Body of pancreas (tissue), 4 donors: ENCODE measurements at regions not wholly inside any gene's neighbourhood (a gene's known extent, or its start where the extent isn't known, plus 50 kb on each side); places are given as distances from the start of the nearest gene placed in this dataset.

Experiments used
- ATAC-seq: fragments of 150-250 bp; one replicate; pipeline ENCODE4 v1.9.1; 2016
- DNase-seq, 4 donors: peaks; one replicate each; pipeline ENCODE4 v3.0.0-alpha.2; 2019
- H3K27ac ChIP-seq, 4 donors: fragments of 200-600 bp; sonication (generic); 1 replicate in 3 of 4; 2 replicates in 1 of 4; pipeline versions ENCODE4 v1.5.1 to v1.6.1; 2016 to 2019; ENCODE audit warnings: mild to moderate bottlenecking in 1 of 4, mixed read lengths in 1 of 4, moderate library complexity in 1 of 4
- H3K27me3 ChIP-seq, 2 donors: fragments of 200-600 bp; sonication (generic); one replicate each; pipeline ENCODE4 v1.6.0; 2016; ENCODE audit warnings: mild to moderate bottlenecking in 1 of 2
- H3K36me3 ChIP-seq, 2 donors: fragments of 200-600 bp; sonication (generic); replicated peaks in 1 of 2; 2 replicates each; pipeline ENCODE4 v1.5.1; 2016; ENCODE audit warnings: low read depth in 2 of 2; ENCODE audit not compliant: insufficient read depth in 1 of 2
- H3K4me1 ChIP-seq: fragments of 200-600 bp; sonication (generic); one replicate; pipeline ENCODE4 v1.6.0; 2016
- H3K4me3 ChIP-seq, 2 donors: fragments of 200-600 bp; sonication (generic); 1 replicate in 1 of 2; 2 replicates in 1 of 2; pipeline ENCODE4 v1.5.1; 2016 to 2019
- H3K9me3 ChIP-seq, 3 donors: fragments of 200-600 bp; sonication (generic); 1 replicate in 2 of 3; 2 replicates in 1 of 3; pipeline ENCODE4 v1.5.1; 2016
- CTCF ChIP-seq, 7 experiments: fragments of 450-650 bp in 4 of 7; fragments of 200-600 bp in 3 of 7; sonication (generic) in 3 of 7; IDR thresholded peaks; one replicate each; pipeline ENCODE4 v1.5.1; 2016 to 2019; ENCODE audit warnings: antibody characterized with exemption in 7 of 7
- POLR2A ChIP-seq, 3 donors: fragments of 450-650 bp; IDR thresholded peaks; one replicate each; pipeline ENCODE4 v1.6.1; 2016; ENCODE audit warnings: antibody characterized with exemption in 3 of 3, mild to moderate bottlenecking in 2 of 3
- WGBS, 2 donors: methylation state at CpG; one replicate each; pipeline ENCODE4 v1.1.5; 2017; 5-methylcytosine and 5-hydroxymethylcytosine counted together
- intact Hi-C: fragments of 100-400 bp; cut with DNase I; formaldehyde crosslinking; loops from one replicate; pipeline ENCODE4 v1.15.1; 2023

DNA sequence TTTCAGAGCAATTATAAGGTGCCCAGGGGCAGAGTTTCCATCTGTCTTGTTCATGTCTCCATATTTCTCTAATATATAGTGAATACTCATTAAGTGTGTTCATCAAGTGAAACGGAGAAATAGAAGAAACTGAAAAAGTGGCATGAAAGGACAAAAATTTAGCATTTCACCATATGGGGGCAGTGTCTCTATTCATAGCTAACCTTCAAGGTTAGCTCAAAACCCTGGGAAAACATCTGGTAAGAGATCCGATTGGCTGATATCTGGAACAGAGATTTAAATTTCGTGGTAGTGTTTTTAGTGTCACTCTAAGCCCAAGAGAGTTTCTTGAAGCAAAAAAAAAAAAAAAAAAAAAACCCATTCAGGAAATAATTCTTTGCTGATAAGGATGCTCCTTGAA, 367.5 kb downstream of the DAD1 start:
- WGBS, 2 donors, result 28 to 32% methylated on average over 3 of the region's 3 CpGs
- Histone ChIP-seq H3K4me1 (no peaks in the 10 kb centered on the region), H3K27me3 (no peaks in the 10 kb centered on the region), H3K27ac (no peak overlapping the region), H3K36me3 (no peaks in the 10 kb centered on the region), H3K9me3 (no peaks in the 10 kb centered on the region), H3K4me3 (no peak overlapping the region)
- intact Hi-C loops, result no loop called here
- TF ChIP-seq CTCF (IDR thresholded peaks at IDR 0.05), result no peak
- TF ChIP-seq POLR2A (IDR thresholded peaks at IDR 0.05), result no peak
- no peak for ATAC-seq
- no peak for DNase-seq

DNA sequence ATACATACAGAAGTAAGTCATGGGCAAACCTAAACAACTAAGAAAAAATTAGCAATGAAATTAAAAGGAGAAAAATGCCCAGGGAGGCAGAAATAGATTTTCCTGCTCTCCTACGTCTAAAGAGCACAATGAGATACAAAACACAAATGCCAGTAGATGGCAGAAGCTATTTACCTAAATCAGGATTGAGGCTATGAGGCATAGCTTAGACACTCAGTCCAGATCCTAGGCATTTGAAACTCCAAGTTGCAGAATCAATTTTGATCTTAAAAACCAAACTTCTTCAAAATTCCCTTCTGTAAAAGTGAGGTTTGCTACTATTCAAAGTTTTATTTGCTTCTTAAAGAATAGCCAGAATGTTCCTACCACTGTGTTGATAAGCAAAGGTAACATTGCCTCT, 368.6 kb downstream of the DAD1 start:
- TF ChIP-seq CTCF (IDR thresholded peaks at IDR 0.05), result no peak
- TF ChIP-seq POLR2A (IDR thresholded peaks at IDR 0.05), result no peak
- Histone ChIP-seq H3K27me3 (no peaks in the 10 kb centered on the region), H3K9me3 (no peaks in the 10 kb centered on the region), H3K36me3 (no peaks in the 10 kb centered on the region), H3K27ac (no peak overlapping the region), H3K4me3 (no peak overlapping the region), H3K4me1 (no peaks in the 10 kb centered on the region)
- WGBS, 2 donors, result 9 to 20% methylated on average over 1 of the region's 1 CpG
- ATAC-seq (no peak), DNase-seq (no peak)
- intact Hi-C loops, result no loop called here

DNA sequence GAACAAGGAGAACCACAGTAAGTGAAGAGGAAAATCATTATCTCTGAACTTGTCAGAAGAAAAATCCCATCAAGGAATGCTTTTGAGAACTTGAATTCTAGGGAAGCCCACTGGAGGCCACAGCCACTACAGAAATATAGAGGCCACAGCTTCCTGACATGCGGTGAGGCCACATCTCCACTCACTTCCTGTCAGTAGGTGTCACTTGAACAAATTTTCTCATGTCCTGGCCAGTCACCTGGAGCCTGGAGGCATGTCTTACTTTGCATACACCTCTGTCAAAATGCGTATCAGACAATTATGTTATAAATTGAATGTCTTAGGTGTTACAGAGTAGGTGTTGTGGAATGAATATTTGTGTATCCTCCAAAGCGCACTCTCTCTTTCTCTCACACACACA, 370.3 kb downstream of the DAD1 start:
- WGBS, 2 donors, result 73 to 74% methylated on average over 3 of the region's 3 CpGs
- Histone ChIP-seq H3K27ac (no peak overlapping the region), H3K36me3 (no peaks in the 10 kb centered on the region), H3K4me3 (no peak overlapping the region), H3K9me3 (no peaks in the 10 kb centered on the region), H3K4me1 (no peaks in the 10 kb centered on the region), H3K27me3 (no peaks in the 10 kb centered on the region)
- TF ChIP-seq CTCF (IDR thresholded peaks at IDR 0.05) (no peak), POLR2A (IDR thresholded peaks at IDR 0.05) (no peak)
- no peak for ATAC-seq
- intact Hi-C loops, result no loop called here
- no peak for DNase-seq

- Histone ChIP-seq H3K4me1 (no peaks in the 10 kb centered on the region), H3K36me3 (no peaks in the 10 kb centered on the region), H3K27me3 (no peaks in the 10 kb centered on the region), H3K27ac (no peak overlapping the region), H3K9me3 (no peaks in the 10 kb centered on the region), H3K4me3 (no peak overlapping the region)
- DNase-seq (no peak), ATAC-seq (no peak)
- no peak for TF ChIP-seq POLR2A (IDR thresholded peaks at IDR 0.05)
- no peak for TF ChIP-seq CTCF (IDR thresholded peaks at IDR 0.05)
- WGBS, 2 donors, result 12 to 15% methylated on average over 3 of the region's 3 CpGs
- intact Hi-C loops, result no loop called here
Measured at GRCh38 chr14:22213120-22213519, 375.9 kb downstream of the DAD1 start.

DNA sequence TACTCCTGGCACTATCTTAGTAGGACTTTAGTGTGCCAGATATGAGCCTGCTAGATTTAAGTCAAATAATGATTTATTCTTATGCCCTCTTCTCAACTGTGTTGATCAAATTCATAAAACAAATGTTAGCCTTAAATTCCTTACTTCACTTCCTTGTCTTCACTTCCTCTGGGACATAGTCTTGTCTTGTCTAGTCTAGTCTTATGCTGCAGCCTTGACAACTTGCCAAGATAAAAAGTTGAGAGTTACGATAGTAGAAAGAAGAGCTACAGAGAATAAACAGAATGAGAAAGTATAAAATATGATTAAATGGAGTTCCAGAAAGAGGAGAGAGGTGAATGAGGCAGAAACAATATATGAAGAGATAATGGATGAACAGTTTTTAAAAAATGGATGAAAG, 378.1 kb downstream of the DAD1 start:
- H3K36me3 ChIP-seq, result no peaks in the 10 kb centered on the region
- no peaks in the 10 kb centered on the region for H3K9me3 ChIP-seq
- 64 to 68% methylated on average over 1 of the region's 1 CpG for WGBS, 2 donors
- TF ChIP-seq CTCF (IDR thresholded peaks at IDR 0.05), result no peak
- TF ChIP-seq POLR2A (IDR thresholded peaks at IDR 0.05), result no peak
- no peak overlapping the region for H3K4me3 ChIP-seq
- H3K27me3 ChIP-seq, result no peaks in the 10 kb centered on the region
- ATAC-seq (no peak), DNase-seq (no peak)
- intact Hi-C loops, result no loop called here
- H3K27ac ChIP-seq, result no peak overlapping the region
- H3K4me1 ChIP-seq, result no peaks in the 10 kb centered on the region
